Right lung (tissue), 2 donors: ENCODE measurements at regions not wholly inside any gene's neighbourhood (a gene's known extent, or its start where the extent isn't known, plus 50 kb on each side); places are given as distances from the start of the nearest gene placed in this dataset.

Experiments used
- DNase-seq, 2 donors: peaks; one replicate each; pipeline ENCODE4 v3.0.0-alpha.2; 2013

- DNase-seq: no peak
These were observed 76.5 kb upstream of the GTSF1L start for GRCh38 chr20:43803276-43803675.

- DNase-seq: no peak
These were observed 73.4 kb upstream of the GTSF1L start for GRCh38 chr20:43800186-43800585.

GRCh38 chr20:43799741-43800140 lies 72.9 kb upstream of the GTSF1L start:
- DNase-seq: no peak

- peak; percentile 8 to 19 for DNase-seq
These were observed 72.4 kb upstream of the GTSF1L start for GRCh38 chr20:43799150-43799711.

GRCh38 chr20:43798291-43799149 lies 71.7 kb upstream of the GTSF1L start:
- no peak for DNase-seq

GRCh38 chr20:43794326-43794725 lies 67.5 kb upstream of the GTSF1L start:
- no peak for DNase-seq

GRCh38 chr20:43789593-43789992 lies 62.8 kb upstream of the GTSF1L start:
- DNase-seq: no peak

GRCh38 chr20:43787937-43788336 lies 61.1 kb upstream of the GTSF1L start:
- no peak for DNase-seq

GRCh38 chr20:43786885-43787284 lies 60.1 kb upstream of the GTSF1L start:
- no peak for DNase-seq

GRCh38 chr20:43781215-43781614 lies 54.4 kb upstream of the GTSF1L start:
- DNase-seq: no peak

GRCh38 chr20:43778375-43778774 lies 51.6 kb upstream of the GTSF1L start:
- no peak for DNase-seq

- no peak for DNase-seq
These were observed 49.9 kb upstream of the GTSF1L start for GRCh38 chr20:43776691-43777090.
